Testis (tissue), 2 donors: ENCODE measurements at regions not wholly inside any gene's neighbourhood (a gene's known extent, or its start where the extent isn't known, plus 50 kb on each side); places are given as distances from the start of the nearest gene placed in this dataset.

Source experiments
- DNase-seq: peaks from one replicate; pipeline ENCODE4 v3.0.0-alpha.2; 2019
- H3K27ac ChIP-seq, 2 donors: fragments of 200-600 bp; sonication (generic); one replicate each; pipeline ENCODE4 v1.5.1; 2019
- H3K27me3 ChIP-seq: fragments of 200-600 bp; sonication (generic); one replicate; pipeline ENCODE4 v1.5.1; 2019
- H3K36me3 ChIP-seq: fragments of 200-600 bp; sonication (generic); one replicate; pipeline ENCODE4 v1.5.1; 2017; ENCODE audit warnings: low read depth; ENCODE audit errors: missing control alignments
- H3K4me1 ChIP-seq: fragments of 200-600 bp; sonication (generic); one replicate; pipeline ENCODE4 v1.5.1; 2019
- H3K4me3 ChIP-seq, 2 donors: fragments of 200-600 bp; sonication (generic); one replicate each; pipeline ENCODE4 v1.5.1; 2017 to 2019
- H3K9me3 ChIP-seq: fragments of 200-600 bp; sonication (generic); one replicate; pipeline ENCODE4 v1.5.1; 2017
- POLR2A ChIP-seq: fragments of 450-650 bp; IDR thresholded peaks from one replicate; pipeline ENCODE4 v1.6.1; 2017; ENCODE audit warnings: antibody characterized with exemption, mild to moderate bottlenecking, moderate library complexity
- WGBS, 2 donors: methylation state at CpG; one replicate each; pipeline ENCODE4 v1.1.5; 2018; 5-methylcytosine and 5-hydroxymethylcytosine counted together
- intact Hi-C: fragments of 100-400 bp; cut with DNase I; formaldehyde crosslinking; loops from one replicate; pipeline ENCODE4 v1.15.1; 2023; ENCODE audit warnings: low total_unique reads
- TF ChIP-seq, protein P1 (sequence below), 3 experiments: fragments of 450-650 bp in 2 of 3; fragments of 200-600 bp in 1 of 3; sonication (generic) in 1 of 3; IDR thresholded peaks; one replicate each; pipeline ENCODE4 v1.5.1; 2016 to 2019; ENCODE audit warnings: antibody characterized with exemption in 3 of 3, mild to moderate bottlenecking in 2 of 3, moderate library complexity in 1 of 3

DNA sequence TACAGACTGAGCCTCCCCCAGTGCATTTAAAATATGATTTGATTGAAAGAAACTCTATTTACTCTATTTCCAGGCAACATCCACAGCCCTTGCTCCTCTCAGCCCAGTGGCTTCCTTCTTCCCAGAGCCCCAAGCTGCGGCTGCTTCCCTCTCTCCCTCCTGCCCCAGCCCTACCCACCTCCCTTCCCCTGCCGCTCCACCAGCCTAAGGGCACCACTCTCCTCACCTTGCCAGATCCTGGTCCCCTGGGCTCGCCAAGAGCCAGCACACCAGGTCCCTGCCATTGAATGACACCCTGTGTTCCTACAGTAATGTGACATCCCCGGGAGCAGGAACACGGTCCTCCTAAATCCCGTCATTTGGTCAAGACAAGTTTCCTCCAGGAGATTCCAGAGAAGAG, 236.0 kb downstream of the RBFOX3 start:
- intact Hi-C loops = no loop called here
- WGBS, 2 donors = 86 to 90% methylated on average over 6 of the region's 6 CpGs
- TF ChIP-seq, protein P1, sequence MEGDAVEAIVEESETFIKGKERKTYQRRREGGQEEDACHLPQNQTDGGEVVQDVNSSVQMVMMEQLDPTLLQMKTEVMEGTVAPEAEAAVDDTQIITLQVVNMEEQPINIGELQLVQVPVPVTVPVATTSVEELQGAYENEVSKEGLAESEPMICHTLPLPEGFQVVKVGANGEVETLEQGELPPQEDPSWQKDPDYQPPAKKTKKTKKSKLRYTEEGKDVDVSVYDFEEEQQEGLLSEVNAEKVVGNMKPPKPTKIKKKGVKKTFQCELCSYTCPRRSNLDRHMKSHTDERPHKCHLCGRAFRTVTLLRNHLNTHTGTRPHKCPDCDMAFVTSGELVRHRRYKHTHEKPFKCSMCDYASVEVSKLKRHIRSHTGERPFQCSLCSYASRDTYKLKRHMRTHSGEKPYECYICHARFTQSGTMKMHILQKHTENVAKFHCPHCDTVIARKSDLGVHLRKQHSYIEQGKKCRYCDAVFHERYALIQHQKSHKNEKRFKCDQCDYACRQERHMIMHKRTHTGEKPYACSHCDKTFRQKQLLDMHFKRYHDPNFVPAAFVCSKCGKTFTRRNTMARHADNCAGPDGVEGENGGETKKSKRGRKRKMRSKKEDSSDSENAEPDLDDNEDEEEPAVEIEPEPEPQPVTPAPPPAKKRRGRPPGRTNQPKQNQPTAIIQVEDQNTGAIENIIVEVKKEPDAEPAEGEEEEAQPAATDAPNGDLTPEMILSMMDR (IDR thresholded peaks at IDR 0.05) = no peak
- TF ChIP-seq POLR2A = no peak

DNA sequence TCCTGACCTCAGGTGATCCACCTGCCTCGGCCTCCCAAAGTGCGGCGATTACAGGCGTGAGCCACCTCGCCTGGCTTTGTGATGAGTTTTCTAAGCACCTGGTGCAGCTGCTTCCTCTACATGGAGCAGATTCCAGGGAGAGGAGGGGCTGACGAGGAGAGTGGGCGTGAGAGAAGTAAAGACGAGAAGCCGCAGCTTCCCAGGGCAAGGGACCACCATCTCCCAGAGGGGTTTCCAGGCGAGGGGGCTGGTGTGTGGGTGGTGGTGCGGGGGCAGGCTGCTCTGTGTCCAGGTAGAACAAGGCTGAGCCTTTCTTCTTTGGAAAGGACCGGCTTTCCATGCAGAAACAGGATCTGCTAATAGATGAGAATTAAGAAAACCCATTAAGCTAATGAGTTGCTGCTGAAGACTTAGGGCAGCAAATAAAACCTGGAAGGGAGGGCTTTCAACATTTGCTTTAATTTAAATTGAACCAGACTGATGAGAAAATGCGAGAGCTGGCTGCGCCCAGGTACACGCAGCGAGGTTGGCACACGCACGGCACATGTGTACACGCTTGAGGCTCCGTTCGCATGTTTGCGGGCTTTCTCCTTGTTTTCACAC, 236.7 kb downstream of the RBFOX3 start:
- Histone ChIP-seq H3K36me3 (no peaks in the 10 kb centered on the region), H3K9me3 (no peaks in the 10 kb centered on the region), H3K27me3 (no peaks in the 10 kb centered on the region), H3K4me1 (no peaks in the 10 kb centered on the region), H3K27ac (no peak overlapping the region), H3K4me3 (no peak overlapping the region)
- TF ChIP-seq POLR2A = no peak
- TF ChIP-seq, protein P1 (IDR thresholded peaks at IDR 0.05) = no peak
- WGBS, 2 donors = 82 to 85% methylated on average over 22 of the region's 22 CpGs
- intact Hi-C loops = no loop called here
- DNase-seq = no peak

More for the DNA sequence above, 236.0 kb downstream of the RBFOX3 start:
- no peak for DNase-seq
- H3K27ac ChIP-seq = no peak overlapping the region
- H3K4me3 ChIP-seq = no peak overlapping the region
- no peaks in the 10 kb centered on the region for H3K4me1 ChIP-seq
- H3K36me3 ChIP-seq = no peaks in the 10 kb centered on the region
- no peaks in the 10 kb centered on the region for H3K27me3 ChIP-seq
- H3K9me3 ChIP-seq = no peaks in the 10 kb centered on the region

DNA sequence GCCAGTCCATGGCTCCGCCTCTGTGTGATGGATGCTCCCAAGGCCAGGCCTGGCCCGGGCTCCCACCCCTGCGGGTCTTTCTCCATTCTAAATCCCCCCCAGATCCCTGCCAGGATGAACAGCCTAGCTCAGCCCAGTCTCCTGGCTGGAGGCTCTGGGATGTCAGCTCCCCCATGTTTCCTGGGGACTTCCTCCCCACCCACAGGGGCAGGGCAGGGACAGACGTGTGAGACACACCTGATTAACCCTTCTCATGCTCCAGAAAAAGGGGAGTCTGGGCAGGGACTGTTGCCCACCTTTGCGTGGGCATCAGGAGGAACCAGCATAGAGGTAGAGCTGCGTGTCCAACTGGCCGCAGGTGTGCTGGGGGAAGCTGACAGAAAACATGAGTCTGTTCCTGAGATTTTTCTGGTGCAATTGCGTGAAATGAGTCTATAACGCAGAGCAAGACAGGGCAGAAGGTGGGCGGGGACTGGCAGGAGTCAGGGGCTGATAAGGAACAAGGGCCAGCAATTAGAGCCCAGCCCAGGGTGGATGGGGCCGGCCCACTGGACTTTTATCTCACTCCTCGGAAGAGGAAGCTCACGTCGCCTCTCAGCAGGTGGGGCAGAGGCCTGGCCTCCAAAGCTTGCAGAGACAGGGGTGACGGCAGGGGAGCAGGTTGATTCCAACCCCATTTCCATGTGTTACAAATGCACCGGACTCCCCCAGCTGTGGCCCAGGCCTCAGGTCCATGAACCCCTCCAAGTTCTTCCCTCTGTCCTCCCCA, 238.2 kb downstream of the RBFOX3 start:
- intact Hi-C loops = no loop called here
- DNase-seq = no peak
- 64 to 84% methylated on average over 15 to 16 of the region's 16 CpGs for WGBS, 2 donors
- Histone ChIP-seq H3K27me3 (no peaks in the 10 kb centered on the region), H3K4me1 (no peaks in the 10 kb centered on the region), H3K36me3 (no peaks in the 10 kb centered on the region), H3K4me3 (no peak overlapping the region), H3K9me3 (no peaks in the 10 kb centered on the region), H3K27ac (no peak overlapping the region)
- TF ChIP-seq POLR2A = no peak
- TF ChIP-seq, protein P1 (IDR thresholded peaks at IDR 0.05) = no peak

DNA sequence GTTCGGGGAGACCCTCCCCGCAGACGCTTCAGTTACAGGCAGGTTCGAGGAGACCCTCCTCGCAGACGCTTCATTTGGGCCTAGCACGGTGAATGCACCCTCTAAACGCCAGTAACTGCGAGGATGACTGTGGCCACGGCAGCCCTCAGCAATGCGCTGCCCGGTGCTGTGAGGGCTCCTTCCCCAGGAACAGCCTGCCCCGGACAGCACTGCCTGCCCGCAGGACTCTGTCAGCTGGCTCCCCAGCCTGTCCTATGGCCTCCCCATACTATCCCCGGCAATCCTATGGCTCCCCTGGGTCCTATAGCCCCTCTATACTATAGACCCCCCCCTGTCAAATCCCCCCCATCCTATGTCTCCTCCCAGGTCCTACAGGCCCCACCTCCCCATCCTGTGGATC, 238.9 kb downstream of the RBFOX3 start:
- H3K36me3 ChIP-seq = no peaks in the 10 kb centered on the region
- no peaks in the 10 kb centered on the region for H3K4me1 ChIP-seq
- H3K27me3 ChIP-seq = no peaks in the 10 kb centered on the region
- no peak overlapping the region for H3K4me3 ChIP-seq
- WGBS, 2 donors = 58 to 74% methylated on average over 3 to 15 of the region's 15 CpGs
- H3K27ac ChIP-seq = no peak overlapping the region
- TF ChIP-seq, protein P1 (IDR thresholded peaks at IDR 0.05) = no peak
- TF ChIP-seq POLR2A = no peak
- no peaks in the 10 kb centered on the region for H3K9me3 ChIP-seq
- intact Hi-C loops = no loop called here
- DNase-seq = no peak
